HuH-7.5 (cell line): ENCODE measurements at regions not wholly inside any gene's neighbourhood (a gene's known extent, or its start where the extent isn't known, plus 50 kb on each side); places are given as distances from the start of the nearest gene placed in this dataset.

ENCODE experiments used
- DNase-seq: peaks from one replicate; pipeline ENCODE4 v3.0.0; 2011; ENCODE audit warnings: low spot score

- DNase-seq, result no peak
Observed at GRCh38 chr3:7793786-7794185, 707.8 kb upstream of the LMCD1 start.

GRCh38 chr3:7798276-7798675 lies 703.3 kb upstream of the LMCD1 start:
- DNase-seq, result no peak

DNA sequence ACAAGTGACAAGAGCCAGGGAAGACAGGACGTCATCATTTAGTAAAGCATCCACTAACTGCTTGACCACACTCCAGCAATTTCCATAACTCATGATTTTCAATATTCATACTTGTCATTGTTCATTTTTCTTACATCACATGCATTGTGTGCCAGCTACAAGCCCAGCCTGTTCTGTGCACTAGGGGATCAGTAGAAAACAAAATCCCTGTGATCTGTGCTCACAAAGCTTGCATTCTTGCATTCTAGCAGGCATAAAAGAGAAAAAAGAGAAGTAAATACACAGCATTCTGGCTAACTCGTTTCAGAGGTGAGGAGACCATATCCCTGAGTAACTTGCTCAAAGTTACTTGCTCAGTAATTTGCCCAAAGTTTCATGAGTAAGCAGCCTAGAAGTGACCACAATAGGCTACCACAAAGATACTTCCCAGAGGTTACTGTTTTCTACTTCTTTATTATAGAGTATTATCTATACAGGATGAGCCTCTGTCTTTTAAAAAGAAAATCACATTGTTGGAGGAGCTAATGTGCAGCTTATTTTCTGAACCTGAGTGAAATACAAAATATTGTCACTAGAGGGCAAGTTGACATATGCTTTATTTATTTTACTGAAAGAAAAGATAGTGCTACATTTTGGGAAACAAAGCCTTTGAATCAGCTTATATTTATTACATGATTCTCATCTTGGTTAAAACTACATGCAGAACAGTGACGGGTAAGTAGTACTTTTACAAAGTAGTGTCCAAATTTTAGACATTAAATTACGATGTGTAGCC lies 701.4 kb upstream of the LMCD1 start:
- DNase-seq, result no peak

DNA sequence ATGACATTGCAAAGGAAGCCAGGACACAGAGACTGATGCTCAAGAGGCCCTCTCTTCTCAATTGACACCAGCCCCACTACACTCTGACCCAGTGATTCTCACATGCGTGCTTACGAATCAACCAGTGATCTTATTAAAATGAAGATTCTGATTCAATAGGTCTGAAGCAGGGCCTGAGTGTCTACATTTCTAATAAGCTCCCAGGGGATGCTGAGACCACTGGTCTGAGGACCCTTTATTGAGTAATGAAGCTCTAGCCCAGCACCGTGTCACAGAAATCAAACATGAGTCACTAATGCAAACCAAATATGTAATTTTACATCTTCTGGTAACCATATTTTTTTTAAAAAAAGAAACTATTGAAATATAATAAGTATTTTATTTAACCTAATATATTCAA lies 689.1 kb upstream of the LMCD1 start:
- no peak for DNase-seq

DNA sequence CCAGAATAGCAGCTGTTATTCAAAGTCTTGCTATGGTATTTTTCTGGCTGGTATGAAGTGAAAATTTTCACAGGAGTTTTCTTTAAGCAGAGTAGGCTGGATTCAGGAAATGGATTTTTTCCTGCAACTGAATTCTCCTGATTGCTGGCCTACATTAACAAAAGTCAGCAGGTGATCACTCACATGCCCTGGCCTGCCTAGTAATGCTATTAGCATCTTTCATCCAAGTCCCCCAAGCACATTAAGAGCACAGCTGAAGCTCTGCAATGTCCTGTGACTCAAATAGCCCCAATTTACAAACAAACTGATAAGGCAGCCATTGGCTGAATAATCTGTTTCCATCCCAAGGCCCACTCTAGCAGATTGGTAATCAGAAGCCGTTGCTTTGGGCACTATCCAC lies 688.3 kb upstream of the LMCD1 start:
- DNase-seq, result no peak

GRCh38 chr3:7817239-7817638 lies 684.4 kb upstream of the LMCD1 start:
- no peak for DNase-seq

DNA sequence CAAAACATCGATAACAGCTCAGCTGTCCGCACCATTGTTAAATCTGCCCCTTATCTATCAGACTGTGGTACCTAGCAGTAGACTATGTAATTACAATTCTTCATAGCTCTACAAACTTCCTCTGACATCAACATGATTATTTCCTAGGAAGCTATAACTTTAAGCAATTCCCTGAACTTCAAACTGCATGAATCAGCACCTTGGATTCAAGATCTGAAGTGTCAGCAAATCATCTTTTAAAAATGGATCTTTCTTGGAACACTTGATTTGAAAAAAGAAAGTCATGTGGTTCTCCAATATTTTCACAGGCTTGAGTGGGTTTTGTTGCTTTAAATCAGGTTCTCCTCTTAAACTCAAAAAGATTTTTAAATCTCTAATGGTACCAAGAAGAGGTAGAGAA lies 680.7 kb upstream of the LMCD1 start:
- DNase-seq, result no peak

- no peak for DNase-seq
Observed at GRCh38 chr3:7821858-7822257, 679.8 kb upstream of the LMCD1 start.

- DNase-seq, result no peak
Observed at GRCh38 chr3:7841451-7841850, 660.2 kb upstream of the LMCD1 start.

DNA sequence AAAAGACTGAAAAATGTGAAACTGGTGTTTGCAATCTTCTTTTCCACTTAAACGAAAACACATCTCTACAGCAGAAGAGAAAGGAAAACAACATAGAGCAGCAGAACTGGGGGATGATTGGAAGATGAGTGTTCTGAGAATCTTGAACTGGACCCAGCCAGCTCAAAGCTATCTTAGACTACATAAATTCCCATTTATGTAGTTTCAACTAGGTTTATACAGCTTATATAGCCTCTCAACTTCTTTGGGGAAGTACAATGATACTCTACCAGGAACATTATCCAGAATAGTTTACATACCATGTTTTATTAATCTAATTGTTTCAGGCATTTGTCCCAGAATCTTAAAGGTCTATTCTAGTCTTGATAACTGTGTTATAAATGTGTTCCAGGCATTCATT lies 658.2 kb upstream of the LMCD1 start:
- no peak for DNase-seq

DNA sequence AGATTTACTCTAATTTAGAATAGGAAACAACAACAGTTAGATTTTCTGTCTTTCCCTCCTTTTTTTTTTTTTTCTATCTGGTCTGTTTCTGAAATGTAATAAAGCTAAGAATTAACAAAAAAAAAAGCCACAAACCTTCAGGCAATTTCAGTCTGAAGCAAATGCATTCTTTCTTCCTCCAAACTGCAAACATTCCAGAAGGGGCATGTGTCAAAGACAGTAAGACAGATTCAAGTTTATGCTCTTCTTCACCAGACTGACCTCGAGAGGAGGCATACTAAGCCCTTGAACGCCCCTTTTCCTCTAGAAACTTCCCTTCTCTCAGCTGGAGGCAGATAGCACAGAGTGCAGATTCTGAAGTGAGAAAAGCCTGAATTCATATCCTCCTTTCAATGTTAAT lies 654.6 kb upstream of the LMCD1 start:
- no peak for DNase-seq

- DNase-seq, result no peak
Observed at GRCh38 chr3:7847521-7847920, 654.1 kb upstream of the LMCD1 start.

GRCh38 chr3:7854266-7854665 lies 647.4 kb upstream of the LMCD1 start:
- DNase-seq, result no peak

DNA sequence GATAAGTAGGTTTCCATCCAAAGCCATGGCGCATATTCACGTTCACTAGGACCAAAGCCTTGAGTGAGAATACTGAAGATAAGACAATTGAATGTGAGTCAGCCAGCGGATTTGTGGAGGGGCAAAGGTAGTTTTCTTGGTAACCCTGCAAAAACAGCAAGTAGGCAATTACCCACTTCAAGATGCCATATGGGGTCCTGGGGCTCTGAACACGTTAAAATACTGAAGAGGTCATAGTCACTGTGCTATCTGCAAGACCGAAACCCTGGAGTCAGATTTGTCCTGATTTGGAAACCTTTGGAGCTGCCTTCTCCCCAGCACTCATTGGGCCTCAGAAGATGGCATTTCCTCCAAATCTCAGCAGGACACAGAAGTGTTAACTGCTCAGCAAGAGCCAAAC lies 646.9 kb upstream of the LMCD1 start:
- DNase-seq, result no peak

DNA sequence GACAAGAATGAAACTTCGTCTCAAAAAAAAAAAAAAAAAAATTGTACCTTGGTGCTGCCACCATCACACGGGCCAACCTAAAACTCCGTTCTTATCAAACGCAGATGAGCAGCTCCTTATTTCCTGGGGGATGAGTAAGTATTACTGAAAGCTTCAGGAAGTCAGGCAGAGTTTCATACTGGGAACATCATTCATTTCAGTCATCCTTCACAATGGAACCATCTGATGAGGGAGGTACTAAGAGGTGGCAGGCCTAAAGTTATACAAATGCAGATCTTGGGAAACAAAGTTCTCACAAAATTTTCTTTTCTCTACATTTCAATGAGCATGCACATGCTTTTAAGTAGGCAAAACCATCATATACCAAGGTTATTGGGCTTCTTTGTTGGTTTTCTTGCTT lies 636.0 kb upstream of the LMCD1 start:
- no peak for DNase-seq

DNA sequence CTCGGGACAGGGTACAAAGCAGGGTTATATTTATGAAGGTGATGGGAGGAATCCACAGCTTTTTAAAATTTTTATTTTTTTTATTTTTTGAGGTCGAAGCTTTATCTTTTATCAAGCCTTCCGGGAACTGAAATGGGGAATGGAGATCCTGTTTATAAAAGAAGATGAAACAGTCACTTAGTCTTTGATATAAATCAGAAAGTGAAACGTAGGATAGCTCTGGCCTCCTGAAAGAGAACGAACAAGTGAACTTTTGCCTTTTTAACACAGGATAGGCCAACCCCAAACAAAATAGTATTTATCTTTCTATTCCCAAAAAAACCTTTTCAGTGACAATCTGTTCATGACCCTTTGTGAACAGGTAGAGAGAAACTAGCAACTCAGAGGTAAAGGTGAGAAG lies 634.0 kb upstream of the LMCD1 start:
- DNase-seq, result no peak

DNA sequence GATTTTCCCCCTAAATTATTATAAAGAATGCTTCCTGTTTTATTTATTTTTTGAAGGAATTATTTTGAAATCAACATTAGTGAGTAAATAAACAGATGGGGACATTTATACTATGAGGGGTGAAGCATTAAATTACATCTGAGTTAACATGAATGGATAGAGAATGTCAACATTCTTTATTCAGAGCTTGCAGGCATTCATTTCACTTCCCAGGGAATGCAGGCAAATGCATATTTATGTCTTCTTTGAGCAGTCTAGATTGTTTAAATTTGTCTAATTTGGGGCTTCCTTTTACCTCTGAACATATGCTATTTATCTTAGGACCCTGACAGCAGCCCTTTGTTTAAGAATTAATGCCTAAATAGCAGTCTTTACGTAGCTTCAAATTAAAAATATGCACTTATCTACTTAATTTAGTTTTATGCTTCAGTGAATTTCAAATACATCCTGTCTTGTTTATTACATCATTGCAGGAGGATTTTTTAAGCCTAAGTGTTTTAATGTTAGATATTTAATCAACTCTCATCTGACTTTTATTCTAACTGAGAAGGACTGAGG lies 630.5 kb upstream of the LMCD1 start:
- DNase-seq, result no peak

DNA sequence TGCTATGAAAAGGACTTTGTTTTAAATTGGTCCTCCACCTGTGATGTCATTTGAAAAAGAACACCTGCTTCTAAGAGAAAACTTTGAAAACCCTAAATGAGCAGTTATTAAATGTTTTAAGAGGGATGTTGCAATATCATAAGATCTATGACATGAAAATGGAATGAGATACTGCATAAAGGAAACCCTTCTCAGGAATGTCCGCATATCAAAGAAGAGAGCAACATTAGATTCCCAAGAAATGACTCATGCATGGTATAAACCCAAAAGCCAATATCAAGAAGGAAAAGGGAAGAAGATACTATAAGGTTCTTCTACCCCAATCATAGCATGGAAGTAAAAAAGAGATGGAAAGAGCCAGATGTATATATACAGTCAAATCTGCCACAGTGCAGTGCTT lies 627.5 kb upstream of the LMCD1 start:
- DNase-seq, result no peak

GRCh38 chr3:7875925-7876324 lies 625.7 kb upstream of the LMCD1 start:
- DNase-seq, result no peak

DNA sequence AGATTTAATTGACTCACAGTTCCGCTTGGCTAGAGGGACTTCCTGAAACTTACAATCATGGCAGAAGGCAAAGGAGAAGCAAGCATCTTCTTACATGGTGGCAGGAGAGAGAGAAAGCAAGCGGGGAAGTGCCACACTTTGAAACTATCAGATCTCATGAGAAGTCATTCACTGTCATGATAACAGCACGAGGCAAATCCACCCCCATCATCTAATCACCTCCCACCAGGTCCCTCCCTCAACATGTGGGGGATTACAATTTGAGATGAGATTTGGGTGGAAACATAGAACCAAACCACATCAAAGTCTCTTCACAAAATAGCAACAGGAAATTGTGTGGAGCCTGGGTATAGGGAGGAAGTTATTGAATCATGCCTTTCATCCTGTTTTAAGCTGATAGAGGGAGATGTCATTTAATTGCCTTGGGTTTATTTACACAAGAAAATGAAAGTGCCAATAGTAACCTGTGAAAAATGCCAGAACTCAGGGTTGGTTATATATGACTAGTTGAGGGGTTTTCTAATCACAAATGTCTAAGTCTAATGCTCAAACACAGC lies 624.8 kb upstream of the LMCD1 start:
- DNase-seq, result no peak

DNA sequence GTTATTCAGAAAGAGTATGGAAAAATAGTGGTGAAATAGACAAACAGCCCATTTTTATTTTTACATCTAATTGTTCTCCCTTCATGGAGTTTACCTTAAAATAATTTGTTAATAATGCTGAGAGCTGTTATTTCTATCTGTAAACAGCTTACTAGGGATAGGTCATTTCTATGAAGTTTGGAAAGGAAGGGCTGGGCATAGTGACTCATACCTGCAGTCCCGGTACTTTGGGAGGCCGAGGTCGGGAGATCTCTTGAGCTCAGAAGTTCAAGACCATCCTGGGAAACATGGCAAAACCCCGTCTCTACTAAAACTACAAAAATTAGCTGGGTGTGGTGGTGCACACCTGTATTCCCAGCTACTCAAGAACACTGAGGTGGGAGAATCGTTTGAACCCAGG lies 624.3 kb upstream of the LMCD1 start:
- DNase-seq, result no peak

GRCh38 chr3:7879572-7879971 lies 622.1 kb upstream of the LMCD1 start:
- DNase-seq, result no peak

- DNase-seq, result no peak
Observed at GRCh38 chr3:7881946-7882345, 619.7 kb upstream of the LMCD1 start.

- no peak for DNase-seq
Observed at GRCh38 chr3:7897655-7898054, 604.0 kb upstream of the LMCD1 start.
